CD14-positive monocyte (primary cell): ENCODE measurements at regions not wholly inside any gene's neighbourhood (a gene's known extent, or its start where the extent isn't known, plus 50 kb on each side); places are given as distances from the start of the nearest gene placed in this dataset.

Experiments
- DNase-seq, 3 donors: peaks; one replicate each; pipeline ENCODE4 v3.0.0-alpha.2; 2011 to 2022
- H2AFZ ChIP-seq: 2 replicates; pipeline ENCODE4 v1.6.0; 2012; ENCODE audit warnings: mild to moderate bottlenecking, low read depth, low read length, inconsistent platforms; ENCODE audit not compliant: insufficient read depth, poor library complexity, severe bottlenecking
- H3K27ac ChIP-seq, 2 donors: 1 replicate in 1 of 2; 2 replicates in 1 of 2; pipeline ENCODE4 v1.5.1; 2012 to 2013; ENCODE audit warnings: low read length in 2 of 2, control low read depth in 1 of 2, inconsistent platforms in 1 of 2, low read depth in 1 of 2, mild to moderate bottlenecking in 1 of 2
- H3K27me3 ChIP-seq, 2 donors: one replicate each; pipeline versions ENCODE4 v1.6.0 to v1.6.1; 2011 to 2013; ENCODE audit warnings: low read length in 2 of 2; ENCODE audit not compliant: control insufficient read depth in 2 of 2, insufficient read depth in 2 of 2
- H3K36me3 ChIP-seq, 2 donors: replicated peaks in 1 of 2; 1 replicate in 1 of 2; 2 replicates in 1 of 2; pipeline versions ENCODE4 v1.5.1 to v1.6.1; 2012 to 2013; ENCODE audit warnings: low read length in 2 of 2, control low read depth in 1 of 2, inconsistent platforms in 1 of 2, mild to moderate bottlenecking in 1 of 2; ENCODE audit not compliant: insufficient read depth in 2 of 2, control insufficient read depth in 1 of 2
- H3K4me1 ChIP-seq, 2 donors: 1 replicate in 1 of 2; 2 replicates in 1 of 2; pipeline versions ENCODE4 v1.5.1 to v1.6.1; 2012 to 2013; ENCODE audit warnings: low read length in 2 of 2, control low read depth in 1 of 2, inconsistent platforms in 1 of 2, mild to moderate bottlenecking in 1 of 2, moderate library complexity in 1 of 2; ENCODE audit not compliant: insufficient read depth in 2 of 2, control insufficient read depth in 1 of 2
- H3K4me2 ChIP-seq: replicated peaks from 2 replicates; pipeline ENCODE3; 2012; ENCODE audit warnings: low read length, moderate library complexity, mild to moderate bottlenecking; ENCODE audit not compliant: poor library complexity, severe bottlenecking; ENCODE audit errors: extremely low read depth
- H3K4me3 ChIP-seq, 3 experiments: fragments of 200-600 bp in 1 of 3; sonication (generic) in 1 of 3; replicated peaks in 1 of 3; 1 replicate in 2 of 3; 2 replicates in 1 of 3; pipeline ENCODE4 v1.5.1; 2011 to 2013; ENCODE audit warnings: low read length in 3 of 3, mild to moderate bottlenecking in 3 of 3, control low read depth in 2 of 3, low read depth in 2 of 3, inconsistent platforms in 1 of 3, moderate library complexity in 1 of 3
- H3K79me2 ChIP-seq: 2 replicates; pipeline ENCODE4 v1.6.0; 2012; ENCODE audit warnings: mild to moderate bottlenecking, control low read depth, inconsistent platforms, low read length, moderate library complexity; ENCODE audit not compliant: insufficient read depth
- H3K9ac ChIP-seq: 2 replicates; pipeline ENCODE4 v1.6.0; 2017; ENCODE audit warnings: low read length, mild to moderate bottlenecking; ENCODE audit not compliant: insufficient read depth, poor library complexity, severe bottlenecking
- H3K9me3 ChIP-seq, 2 donors: replicated peaks in 1 of 2; 1 replicate in 1 of 2; 2 replicates in 1 of 2; pipeline versions ENCODE4 v1.5.1 to v1.6.1; 2012 to 2013; ENCODE audit warnings: low read length in 2 of 2, control low read depth in 1 of 2; ENCODE audit not compliant: control insufficient read depth in 1 of 2, insufficient read depth in 1 of 2
- H4K20me1 ChIP-seq: 2 replicates; pipeline ENCODE4 v1.6.0; 2012; ENCODE audit warnings: mild to moderate bottlenecking, low read length, control low read depth, moderate library complexity; ENCODE audit not compliant: insufficient read depth
- H3K27ac Mint-ChIP-seq, 7 donors: one replicate each; pipeline ENCODE4 v1.8.0; 2020; ENCODE audit warnings: mild to moderate bottlenecking in 7 of 7, mixed read lengths in 7 of 7, moderate library complexity in 6 of 7, inconsistent platforms in 2 of 7
- H3K27me3 Mint-ChIP-seq, 3 donors: one replicate each; pipeline ENCODE4 v1.8.0; 2021 to 2022; ENCODE audit warnings: low read depth in 3 of 3, mild to moderate bottlenecking in 3 of 3, mixed read lengths in 3 of 3, moderate library complexity in 3 of 3, inconsistent platforms in 1 of 3
- H3K36me3 Mint-ChIP-seq, 2 donors: one replicate each; pipeline ENCODE4 v1.8.0; 2020; ENCODE audit warnings: mixed read lengths in 2 of 2, inconsistent platforms in 1 of 2, mild to moderate bottlenecking in 1 of 2
- H3K4me1 Mint-ChIP-seq: one replicate; pipeline ENCODE4 v1.8.0; 2020; ENCODE audit warnings: mild to moderate bottlenecking, mixed read lengths
- H3K4me3 Mint-ChIP-seq, 2 donors: one replicate each; pipeline ENCODE4 v1.8.0; 2020; ENCODE audit warnings: mild to moderate bottlenecking in 2 of 2, mixed read lengths in 2 of 2, moderate library complexity in 1 of 2
- H3K9me3 Mint-ChIP-seq, 7 donors: one replicate each; pipeline ENCODE4 v1.8.0; 2020 to 2022; ENCODE audit warnings: mixed read lengths in 7 of 7, mild to moderate bottlenecking in 6 of 7, moderate library complexity in 6 of 7, inconsistent platforms in 2 of 7
- CTCF ChIP-seq: fragments of 200-600 bp; IDR thresholded peaks from one replicate; pipeline ENCODE4 v1.8.0; 2022; ENCODE audit warnings: antibody characterized with exemption, mild to moderate bottlenecking
- WGBS: methylation state at CpG from one replicate; pipeline ENCODE4 v1.1.5; 2013; ENCODE audit warnings: missing lambda C conversion rate; ENCODE audit not compliant: insufficient coverage; 5-methylcytosine and 5-hydroxymethylcytosine counted together
- intact Hi-C, 2 donors: fragments of 100-400 bp; cut with micrococcal nuclease; formaldehyde crosslinking; loops; one replicate each; pipeline versions ENCODE4 v1.15.0 to v1.15.1; 2023

DNA sequence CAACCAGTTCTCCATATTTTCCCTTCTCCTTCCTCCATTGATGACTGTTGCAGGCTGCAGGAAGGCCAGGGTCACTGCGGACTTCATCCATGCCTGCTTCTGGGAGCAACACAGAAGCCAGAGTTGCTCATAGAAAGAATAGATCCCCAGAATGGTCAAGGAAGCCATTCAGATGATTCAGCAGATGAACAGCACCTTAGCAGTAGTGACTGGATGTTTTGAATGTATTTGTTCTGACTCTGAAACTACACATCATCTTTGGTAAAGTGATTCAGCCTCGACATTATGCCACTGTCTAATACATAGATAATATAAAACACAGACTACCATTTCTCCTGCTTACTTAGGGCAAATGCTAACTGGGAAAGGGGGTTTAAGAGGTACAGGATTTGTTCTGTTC is 411.6 kb downstream of the RND3 start:
- Mint-ChIP-seq H3K4me1 (no peaks in the 10 kb centered on the region), H3K36me3 (no peaks in the 10 kb centered on the region), H3K27ac (no peak overlapping the region), H3K27me3 (peaks cover 0 to 2% (median 0%) of the 10 kb centered on the region in 3 donors), H3K4me3 (no peak overlapping the region), H3K9me3 (peaks cover 0 to 4% (median 2%) of the 10 kb centered on the region in 7 donors)
- DNase-seq, result no peak
- TF ChIP-seq CTCF, result no peak
- H4K20me1 ChIP-seq, result no peaks in the 10 kb centered on the region
- H3K4me2 ChIP-seq, result no peak overlapping the region
- H3K9ac ChIP-seq, result no peak overlapping the region
- intact Hi-C loops, result no loop called here
- no CpG with 5 or more reads among the region's 2 CpGs for WGBS
- no peak overlapping the region for H3K27ac ChIP-seq
- H3K79me2 ChIP-seq, result no peaks in the 10 kb centered on the region
- no peaks in the 10 kb centered on the region for H3K4me1 ChIP-seq
- no peaks in the 10 kb centered on the region for H3K9me3 ChIP-seq
- no peaks in the 10 kb centered on the region for H3K36me3 ChIP-seq
- H3K4me3 ChIP-seq, result no peak overlapping the region
- H2AFZ ChIP-seq, result no peak overlapping the region
- no peaks in the 10 kb centered on the region for H3K27me3 ChIP-seq

GRCh38 chr2:150066490-150066889 is 421.0 kb downstream of the RND3 start:
- H3K27ac ChIP-seq, result no peak overlapping the region
- Mint-ChIP-seq H3K27me3 (no peaks in the 10 kb centered on the region), H3K4me1 (no peaks in the 10 kb centered on the region), H3K9me3 (peaks cover 0 to 19% (median 6%) of the 10 kb centered on the region in 7 donors), H3K4me3 (no peak overlapping the region), H3K36me3 (no peaks in the 10 kb centered on the region), H3K27ac (no peak overlapping the region)
- H3K36me3 ChIP-seq, result no peaks in the 10 kb centered on the region
- H3K4me1 ChIP-seq, result no peaks in the 10 kb centered on the region
- no peak overlapping the region for H3K9ac ChIP-seq
- no peaks in the 10 kb centered on the region for H3K79me2 ChIP-seq
- no peaks in the 10 kb centered on the region for H4K20me1 ChIP-seq
- TF ChIP-seq CTCF, result no peak
- no peak overlapping the region for H3K4me2 ChIP-seq
- intact Hi-C loops, result no loop called here
- no peak overlapping the region for H2AFZ ChIP-seq
- H3K4me3 ChIP-seq, result no peak overlapping the region
- H3K27me3 ChIP-seq, result no peaks in the 10 kb centered on the region
- no peak for DNase-seq
- WGBS, result no CpG with 5 or more reads among the region's 1 CpG
- peaks cover 0 to 2% of the 10 kb centered on the region in 2 donors for H3K9me3 ChIP-seq
